GM21717 (cell line): ENCODE measurements at regions not wholly inside any gene's neighbourhood (a gene's known extent, or its start where the extent isn't known, plus 50 kb on each side); places are given as distances from the start of the nearest gene placed in this dataset.
"Not testable (repeated sequence)": the region's sequence is repeated elsewhere in the genome, so short reads cannot be mapped to it uniquely, and the experiment has no call there.

Experiments used
- ATAC-seq: cut with Tn5 transposase; IDR thresholded peaks from one replicate; pipeline ENCODE4 v1.9.1; 2021; ENCODE audit warnings: mild to moderate bottlenecking, moderate library complexity; ENCODE audit not compliant: unreplicated experiment

DNA sequence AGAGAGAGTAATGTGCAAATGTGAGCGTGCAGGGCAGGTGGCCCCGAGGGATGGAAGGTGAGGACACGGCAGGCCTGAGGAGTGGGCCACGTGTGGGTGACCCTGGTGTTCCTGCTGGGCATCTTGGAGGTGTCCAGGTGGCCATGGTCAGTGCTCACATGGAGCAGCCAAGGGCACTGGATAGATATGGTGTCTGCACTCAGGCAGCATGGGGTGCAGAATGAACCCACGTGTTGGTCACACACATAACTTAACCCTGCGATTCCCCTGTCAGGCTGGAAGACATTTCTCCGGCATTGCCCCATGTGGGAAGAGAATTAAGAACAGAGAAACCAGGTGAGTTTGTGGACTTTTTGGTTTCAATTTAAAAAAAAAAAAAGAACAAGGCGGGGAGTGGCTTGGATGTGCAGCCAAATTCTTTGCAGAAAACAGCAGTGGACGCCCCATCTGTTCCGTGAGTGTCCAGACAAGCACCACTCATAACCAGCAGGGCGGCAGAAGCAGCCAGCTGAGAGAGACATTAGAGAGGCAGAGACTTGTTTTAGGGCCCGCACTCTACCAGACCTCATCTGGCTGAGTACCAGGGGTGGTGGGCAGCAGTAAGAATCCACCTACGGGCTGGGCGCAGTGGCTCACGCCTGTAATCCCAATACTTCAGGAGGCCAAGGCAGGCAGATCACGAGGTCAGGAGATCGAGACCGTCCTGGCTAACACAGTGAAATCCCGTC, 249.8 kb downstream of the ACKR3 start:
- no peak for ATAC-seq

DNA sequence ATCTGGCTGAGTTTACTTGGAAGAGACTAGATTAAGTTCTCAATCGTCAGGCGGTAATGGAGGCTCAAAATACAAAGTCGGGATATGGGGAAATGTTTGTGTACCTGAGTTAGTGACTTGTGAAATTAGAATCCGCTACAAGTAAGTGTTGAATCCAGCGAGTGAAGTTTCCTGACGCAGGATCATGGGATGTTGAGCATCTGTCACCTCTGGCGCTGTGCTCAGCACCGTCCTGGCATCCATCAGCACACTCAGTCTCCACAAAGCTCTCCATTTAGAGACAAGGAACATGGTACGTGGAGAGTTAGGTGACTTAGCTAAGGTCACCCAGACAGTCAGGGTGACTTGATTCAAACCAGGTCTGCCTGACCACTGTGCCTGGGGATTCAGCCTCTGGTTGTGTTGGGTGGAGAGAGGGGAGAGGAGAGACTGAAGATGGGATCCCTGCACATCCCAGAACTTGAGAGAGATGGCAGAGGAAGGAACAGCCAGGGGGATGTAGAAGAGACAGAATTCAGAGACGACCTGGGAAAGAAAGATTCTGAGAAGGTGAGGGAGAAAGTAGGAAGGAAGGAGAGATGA, 251.2 kb downstream of the ACKR3 start:
- no peak for ATAC-seq

DNA sequence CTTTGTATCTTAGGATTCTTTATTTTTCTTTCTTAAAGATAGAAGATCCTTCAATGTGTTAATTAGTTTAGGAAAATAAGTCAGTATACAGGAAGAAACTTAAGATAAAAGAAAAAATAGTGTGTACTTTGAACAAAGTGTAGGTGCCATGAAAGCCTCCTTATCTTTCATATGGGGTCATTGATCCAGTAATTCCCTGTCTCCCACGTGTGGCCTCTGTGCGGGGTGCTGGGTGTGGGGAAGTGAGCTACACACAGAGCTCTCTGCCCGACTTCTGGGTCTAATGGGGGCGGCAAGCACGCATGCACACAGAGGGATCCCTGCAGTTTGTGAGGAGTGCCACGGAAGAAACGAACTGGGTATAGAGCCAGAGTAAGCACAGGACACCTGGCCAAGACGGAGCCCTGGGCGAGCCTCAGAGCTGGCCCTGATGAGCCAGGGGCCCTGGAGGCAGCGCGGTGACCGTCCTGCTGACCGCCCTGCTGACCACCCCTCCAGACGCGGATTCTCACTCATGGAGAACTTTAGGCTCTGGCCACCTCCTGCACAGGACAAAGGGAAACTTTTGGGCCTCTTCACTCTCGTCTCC, 253.5 kb downstream of the ACKR3 start:
- no peak for ATAC-seq

DNA sequence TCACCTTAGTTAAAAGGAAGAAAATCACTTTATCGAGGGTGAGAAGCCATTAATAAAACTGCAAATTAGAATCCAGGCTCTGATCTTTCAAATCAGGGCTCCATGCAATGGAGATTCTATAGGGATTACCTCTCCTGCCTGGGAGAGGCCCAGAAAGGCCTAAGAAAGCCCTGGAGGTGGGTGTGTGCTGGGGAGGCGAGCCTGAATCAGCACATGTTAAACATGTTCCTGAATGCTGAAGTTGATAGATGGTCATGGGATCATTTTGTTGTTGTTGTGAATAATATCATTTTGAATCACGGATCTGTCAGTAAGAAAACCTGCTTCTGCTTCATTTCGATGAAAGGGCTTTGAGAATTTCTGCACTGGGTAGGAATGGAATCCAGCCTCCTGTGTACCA, 254.3 kb downstream of the ACKR3 start:
- ATAC-seq = no peak

DNA sequence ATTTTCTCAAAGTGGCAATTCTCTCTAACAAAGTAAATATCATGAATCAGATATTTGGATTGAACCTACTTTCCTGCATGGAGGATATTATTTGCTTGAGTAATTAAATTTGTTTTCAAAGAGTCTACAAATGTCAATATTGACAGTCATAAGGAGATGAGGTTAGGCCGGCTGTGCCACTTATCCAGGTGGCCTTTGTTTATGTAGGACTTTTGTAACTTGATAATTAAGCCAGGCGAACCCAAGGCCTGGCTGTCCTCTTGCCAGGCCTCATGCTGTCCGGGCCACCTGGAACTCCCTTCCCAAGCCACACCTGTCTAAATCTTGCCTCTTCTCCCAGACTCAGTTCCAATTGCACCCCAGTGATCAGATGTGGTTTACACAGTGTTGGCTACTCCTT, 255.2 kb downstream of the ACKR3 start:
- no peak for ATAC-seq

DNA sequence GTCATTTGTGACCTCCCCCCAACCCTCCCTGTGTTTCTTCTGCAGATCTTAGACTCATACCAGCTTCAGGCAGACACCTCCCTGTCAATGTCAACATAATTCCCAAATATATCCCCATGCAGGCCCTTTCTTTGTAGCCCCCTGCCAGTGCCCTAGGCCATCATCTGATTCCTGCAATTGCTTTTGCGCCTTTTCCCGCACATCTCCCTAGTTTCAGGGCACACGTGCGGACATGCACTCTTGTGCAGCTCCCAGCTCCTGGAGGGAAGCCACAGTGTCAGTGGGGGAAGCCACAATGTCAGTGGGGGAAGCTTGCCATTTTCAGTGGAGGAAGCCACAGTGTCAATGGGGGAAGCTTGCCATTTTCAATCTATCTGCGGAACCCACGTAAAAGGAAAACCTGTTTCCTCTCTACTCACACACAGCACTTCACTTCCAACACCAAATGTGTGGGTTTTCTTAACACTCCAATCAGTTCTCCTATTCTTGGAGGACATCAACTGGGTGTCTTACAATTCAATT, 256.4 kb downstream of the ACKR3 start:
- ATAC-seq = no peak

DNA sequence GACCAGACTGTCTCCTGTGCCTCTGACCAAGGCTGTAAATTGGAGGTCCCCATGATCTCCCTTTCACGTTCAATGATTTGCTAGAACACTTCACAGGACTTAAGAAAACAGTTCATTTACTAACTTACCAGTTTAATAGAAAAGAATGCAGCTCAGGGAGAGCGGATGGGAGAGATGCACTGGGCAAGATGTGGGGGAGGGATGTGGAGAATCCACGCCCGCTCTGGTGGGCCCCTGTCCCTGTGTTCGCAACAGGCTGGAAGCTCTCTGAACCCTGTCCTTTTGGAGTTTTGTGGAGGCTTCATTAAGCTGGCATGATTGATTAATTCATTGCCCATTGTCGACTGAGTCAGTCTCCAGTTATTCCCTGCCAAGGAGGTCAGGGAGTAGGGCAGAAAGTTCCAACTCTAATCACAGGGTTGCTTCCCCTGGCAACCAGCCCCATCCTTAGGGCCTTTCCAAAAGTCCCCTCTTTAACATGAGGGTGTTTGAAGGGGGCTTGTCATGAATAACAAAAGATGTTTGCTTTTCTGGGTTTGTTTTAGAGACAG, 257.1 kb downstream of the ACKR3 start:
- ATAC-seq = no peak

DNA sequence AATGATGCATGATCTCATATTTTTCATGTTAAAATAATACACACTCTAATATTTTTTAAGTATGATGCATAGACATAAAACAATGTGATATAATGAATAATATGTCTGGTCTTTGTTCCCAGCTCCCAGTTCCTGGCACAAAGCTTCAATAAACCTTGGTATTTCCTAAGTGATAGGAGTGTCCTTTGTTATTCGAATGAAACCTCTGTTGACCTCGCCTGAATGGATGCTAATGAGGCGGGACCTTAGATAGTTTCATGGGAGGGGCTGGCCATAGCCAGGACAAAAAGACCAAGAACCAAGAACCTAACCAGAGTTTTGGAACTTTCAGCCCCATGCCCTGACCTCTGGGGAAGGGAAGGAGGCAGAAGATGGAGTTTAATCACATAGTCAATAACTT, 257.7 kb upstream of the COPS8 start:
- ATAC-seq = no peak

DNA sequence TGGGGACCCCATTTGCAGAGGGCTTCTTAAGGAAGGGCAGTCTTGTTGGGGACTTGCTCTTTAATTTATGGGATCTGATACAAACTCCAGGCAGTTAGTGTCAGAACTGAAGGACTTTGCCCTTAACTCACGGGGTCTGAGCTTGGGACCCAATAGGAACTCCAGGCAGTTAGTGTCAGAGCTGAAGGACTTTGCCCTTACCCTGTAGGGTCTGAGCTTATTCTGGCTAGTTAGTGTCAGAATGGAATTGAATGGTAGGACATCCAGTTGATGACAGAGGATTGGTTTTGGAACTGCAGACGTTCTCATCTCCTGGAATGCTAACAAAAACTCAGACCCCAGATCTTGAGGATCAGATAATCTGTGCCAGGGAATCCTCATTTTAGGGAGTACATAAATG, 256.9 kb upstream of the COPS8 start:
- no peak for ATAC-seq

DNA sequence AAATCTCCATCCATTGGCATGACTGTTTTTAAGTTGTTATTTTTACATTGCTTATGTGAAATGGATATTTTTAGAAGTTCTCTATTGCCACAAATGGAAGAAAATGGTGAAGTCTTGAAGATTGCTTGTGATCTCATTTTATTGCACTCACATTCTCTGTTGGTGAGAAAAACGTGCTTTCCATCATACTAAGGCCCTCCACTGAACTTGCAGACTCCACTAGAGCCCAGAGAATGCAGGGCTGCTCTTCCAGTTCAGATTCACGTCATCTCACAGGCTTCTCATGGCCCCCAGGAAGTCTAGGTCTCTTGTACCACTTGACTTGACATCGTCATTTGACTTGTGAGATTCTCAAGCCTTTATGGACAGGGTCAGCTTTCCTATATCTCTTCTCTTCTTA, 254.8 kb upstream of the COPS8 start:
- no peak for ATAC-seq

DNA sequence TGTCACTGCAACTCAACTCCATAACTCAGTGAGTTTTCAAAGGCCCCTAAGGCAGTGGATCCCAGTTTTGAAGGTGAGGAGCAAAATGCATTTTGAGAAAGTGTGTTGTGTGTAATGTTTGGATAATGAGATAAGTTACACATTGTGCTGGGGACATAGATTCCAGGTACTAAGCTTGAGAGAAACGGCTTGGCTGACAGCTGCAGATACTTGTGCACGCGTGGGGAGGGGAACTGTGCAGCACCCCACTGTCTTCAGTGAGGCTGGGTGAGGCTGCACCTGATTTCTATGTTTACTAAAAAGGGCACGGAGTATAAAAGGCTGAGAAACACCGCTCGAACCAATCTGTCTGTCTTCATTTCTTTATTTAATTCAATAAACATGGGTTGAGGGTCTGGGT, 254.0 kb upstream of the COPS8 start:
- no peak for ATAC-seq

DNA sequence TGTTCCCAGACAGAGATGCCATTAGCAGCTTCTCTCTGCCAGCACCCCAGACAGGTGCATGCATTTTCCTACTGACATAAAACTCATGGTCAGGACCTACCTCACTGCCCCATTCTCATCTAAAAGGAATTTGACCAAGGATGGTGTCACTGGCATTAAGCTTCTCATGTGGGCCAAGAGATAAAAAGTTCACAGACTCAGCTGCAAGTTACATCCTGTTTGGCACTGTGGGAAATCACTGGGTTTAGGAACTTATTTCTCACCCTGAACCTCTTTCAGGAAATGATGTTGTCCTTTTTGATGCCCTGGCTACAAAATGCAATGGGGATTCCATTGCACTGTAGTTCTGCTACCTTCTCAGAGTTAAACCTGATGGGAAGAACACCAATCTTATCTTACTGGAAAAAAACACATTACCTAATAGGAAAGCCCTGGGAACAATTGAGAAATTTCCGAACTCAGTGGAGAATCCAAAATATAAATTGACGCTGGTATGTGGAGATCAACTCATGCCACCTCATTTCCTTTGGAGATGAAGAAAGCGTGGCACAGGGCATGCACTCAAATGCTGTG, 252.1 kb upstream of the COPS8 start:
- ATAC-seq = no peak

DNA sequence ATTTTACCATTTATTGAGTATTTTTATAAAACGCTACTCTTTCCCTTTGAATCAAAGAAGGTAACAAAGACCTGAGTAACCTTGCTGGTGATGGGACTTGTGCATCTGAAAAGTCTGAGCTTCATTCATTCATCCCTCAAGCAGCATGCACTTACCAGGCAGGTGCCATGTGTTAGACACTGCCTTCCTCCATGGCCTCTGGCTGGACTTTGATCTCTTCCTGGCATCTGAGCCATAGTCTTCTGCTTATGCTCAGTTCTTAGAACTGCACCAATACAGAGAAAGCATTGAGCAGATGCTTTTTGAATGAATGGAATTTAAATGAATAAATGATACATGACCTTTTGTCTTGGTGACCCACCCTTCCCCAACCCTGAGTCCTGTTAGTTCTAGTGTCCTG, 251.4 kb upstream of the COPS8 start:
- no peak for ATAC-seq

DNA sequence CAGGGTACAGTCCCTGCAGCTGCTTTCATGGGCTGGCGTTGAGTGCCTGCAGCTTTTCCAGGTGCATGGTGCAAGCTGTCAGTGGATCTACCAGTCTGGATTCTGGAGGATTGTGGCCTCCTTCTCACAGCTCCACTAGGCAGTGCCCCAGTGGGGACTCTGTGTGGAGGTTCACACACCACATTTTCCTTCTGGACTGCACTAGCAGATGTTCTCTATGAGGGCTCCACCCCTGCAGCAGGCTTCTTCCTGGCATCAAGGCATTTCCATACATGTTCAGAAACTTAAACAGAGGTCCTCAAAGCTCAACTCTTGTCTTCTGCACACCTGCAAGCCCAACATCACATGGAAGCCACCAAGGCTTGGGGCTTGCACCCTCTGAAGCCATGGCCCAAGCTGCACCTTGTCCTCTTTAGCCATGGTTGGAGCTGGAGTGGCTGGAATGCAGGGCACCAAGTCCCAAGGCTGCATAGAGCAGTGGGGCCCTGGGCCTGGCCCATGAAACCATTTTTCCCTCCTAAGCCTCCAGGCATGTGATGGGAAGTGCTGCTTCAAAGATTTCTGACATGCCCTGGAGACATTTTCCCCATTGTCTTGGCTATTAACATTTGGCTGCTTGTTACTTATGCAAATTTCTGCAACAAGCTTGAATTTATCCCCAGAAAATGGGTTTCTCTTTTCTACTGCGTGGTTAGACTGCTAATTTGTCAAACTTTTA, 250.2 kb upstream of the COPS8 start:
- ATAC-seq = no peak

DNA sequence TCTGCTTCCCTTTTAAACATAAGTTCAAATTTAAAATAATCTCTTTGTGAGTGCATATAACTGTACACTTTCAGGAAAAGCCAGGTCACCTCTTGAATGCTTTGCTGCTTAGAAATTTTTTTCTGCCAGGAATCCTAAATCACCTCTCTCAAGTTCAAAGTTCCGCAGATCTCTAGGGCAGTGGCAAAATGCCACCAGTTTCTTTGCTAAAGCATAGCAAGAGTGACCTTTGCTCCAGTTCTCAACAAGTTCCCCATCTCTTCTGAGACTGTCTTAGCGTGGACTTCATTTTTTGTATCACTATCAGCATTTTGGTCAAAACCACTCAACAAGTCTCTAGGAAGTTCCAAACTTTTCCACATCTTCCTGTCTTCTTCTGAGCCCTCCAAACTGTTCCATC, 249.7 kb upstream of the COPS8 start:
- not testable (repeated sequence) for ATAC-seq

DNA sequence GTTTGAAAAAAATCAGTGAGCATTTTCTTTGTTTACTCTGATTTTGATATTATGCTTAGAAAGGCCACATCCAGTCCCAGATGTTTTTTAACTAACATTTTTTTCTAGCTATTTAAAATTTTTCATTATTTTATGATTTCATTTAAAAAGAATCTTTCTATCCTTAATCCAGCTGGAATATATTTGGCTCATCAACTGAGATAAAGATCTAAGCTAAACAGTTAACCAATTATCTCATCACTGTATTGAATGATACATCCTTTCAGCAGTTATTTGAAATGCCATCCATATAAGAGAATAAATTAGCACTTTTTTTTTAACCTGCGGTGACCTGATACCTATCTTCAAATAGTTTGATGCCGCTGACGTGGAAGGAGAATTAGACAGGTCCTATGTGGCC, 245.5 kb upstream of the COPS8 start:
- ATAC-seq = no peak

DNA sequence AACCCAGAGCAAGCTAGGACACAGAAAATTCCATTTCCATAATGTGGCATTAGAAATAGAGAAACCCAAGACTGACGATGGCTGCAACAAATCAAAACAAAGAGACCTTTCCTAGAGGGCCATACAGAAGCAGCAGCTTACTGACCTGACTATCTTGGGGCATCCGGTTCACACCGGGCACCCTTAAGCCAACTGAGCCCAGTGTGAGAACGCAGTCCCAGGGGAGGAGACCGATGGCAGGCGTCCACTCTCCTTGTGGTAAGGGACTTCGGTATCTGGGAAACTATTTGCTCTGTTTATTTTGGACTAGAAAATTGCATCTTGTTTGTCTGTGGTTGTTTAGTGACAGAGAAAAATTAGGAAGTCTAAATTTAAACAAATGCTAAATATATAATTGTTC, 244.8 kb upstream of the COPS8 start:
- ATAC-seq = no peak

DNA sequence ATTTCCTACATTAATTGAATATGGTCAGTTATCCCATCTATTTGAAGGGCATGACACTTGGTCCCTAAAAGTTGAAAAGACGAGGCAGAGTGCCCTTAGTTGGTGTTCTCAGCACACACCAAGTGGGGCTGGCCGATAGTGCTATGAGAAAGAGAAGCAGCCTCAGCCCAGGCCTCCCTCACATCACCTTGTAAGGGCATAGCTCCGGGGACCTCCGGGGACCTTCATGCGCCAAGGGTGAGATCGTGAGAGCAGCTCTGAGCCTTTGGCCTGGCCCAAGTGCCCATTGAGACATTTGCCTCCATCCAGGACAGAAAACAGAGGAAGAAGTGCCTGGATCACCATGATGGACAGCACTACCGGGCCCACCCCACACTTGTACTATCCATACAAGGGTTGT, 244.3 kb upstream of the COPS8 start:
- no peak for ATAC-seq

DNA sequence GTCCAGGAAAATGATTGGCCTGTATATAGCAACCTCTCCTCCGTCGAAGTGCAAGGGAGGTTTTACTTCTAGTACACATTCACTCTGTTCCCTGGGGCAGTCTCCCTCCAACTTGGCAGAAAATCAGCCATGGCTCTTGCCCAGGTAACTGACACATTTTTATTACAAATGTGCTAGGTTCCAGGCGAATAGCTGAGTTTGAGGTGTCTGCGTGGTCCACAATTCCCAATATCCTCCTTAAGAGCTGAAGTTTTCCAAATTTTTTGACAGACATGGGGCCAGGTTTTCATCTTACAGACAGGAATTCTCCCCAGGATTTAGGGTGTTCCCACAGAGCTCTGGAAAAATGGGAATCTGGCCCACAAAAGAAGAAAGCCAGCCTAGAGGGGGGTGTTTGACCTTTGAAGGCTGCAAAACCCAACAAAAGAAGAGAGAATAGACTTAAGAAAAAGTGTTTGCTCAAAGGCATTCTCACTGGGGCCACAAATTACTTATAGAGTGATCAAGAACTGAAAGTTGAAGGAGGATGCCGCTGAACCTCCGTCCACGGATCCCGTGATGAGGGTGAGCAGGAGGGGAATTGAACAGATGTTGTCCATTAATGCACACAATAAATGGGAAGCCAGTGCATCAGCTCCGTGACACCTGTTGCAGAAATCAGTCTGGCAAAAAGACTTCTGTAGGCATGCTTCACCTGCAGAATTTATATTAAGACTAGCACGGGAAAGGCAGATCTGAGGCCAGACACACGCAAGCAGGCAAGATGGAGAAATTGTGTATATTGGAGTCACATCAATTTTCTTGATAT, 242.3 kb upstream of the COPS8 start:
- no peak for ATAC-seq

DNA sequence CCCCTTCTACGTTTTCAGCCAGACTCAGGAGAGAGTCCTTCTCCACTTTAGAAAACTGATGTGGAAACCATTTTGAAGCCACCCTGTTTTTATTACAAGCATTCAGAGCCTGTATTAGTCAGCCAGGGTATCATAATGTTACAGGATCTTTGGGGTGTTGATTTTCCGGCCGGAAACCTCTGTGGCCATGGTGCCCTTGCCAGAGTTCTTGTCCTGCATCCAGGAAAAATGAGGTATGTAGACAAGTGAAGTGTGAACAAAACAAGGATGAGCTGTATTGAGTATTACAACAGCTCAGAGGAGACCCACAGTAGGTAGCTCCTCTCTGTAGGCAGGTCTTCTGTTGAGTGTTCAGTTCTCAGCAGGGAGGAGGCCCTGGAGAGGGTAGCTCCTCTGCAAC, 241.0 kb upstream of the COPS8 start:
- ATAC-seq = no peak
